ENCODE measurements at regions not wholly inside any gene's neighbourhood (a gene's known extent, or its start where the extent isn't known, plus 50 kb on each side); places are given as distances from the start of the nearest gene placed in this dataset.

GRCh38 chr3:176759815-176760506, 437.3 kb downstream of the TBL1XR1 start:
- no peak for TF ChIP-seq CTCF (IDR thresholded peaks at IDR 0.05)
- TF ChIP-seq POLR2A (IDR thresholded peaks at IDR 0.05): no peak

Measured in lower leg skin (tissue), 3 donors.